Adipocyte (in vitro differentiated cells): ENCODE measurements at regions not wholly inside any gene's neighbourhood (a gene's known extent, or its start where the extent isn't known, plus 50 kb on each side); places are given as distances from the start of the nearest gene placed in this dataset.

Experiments
- DNase-seq: peaks from one replicate; pipeline ENCODE4 v3.0.0-alpha.2; 2015; ENCODE audit warnings: low read depth
- H3K27me3 ChIP-seq: replicated peaks from 2 replicates; pipeline ENCODE4 v1.7.0; 2013; ENCODE audit warnings: mild to moderate bottlenecking, low read length, moderate library complexity; ENCODE audit not compliant: control insufficient read depth, insufficient read depth
- H3K36me3 ChIP-seq: 2 replicates; pipeline ENCODE4 v1.7.0; 2013; ENCODE audit warnings: low read length, mild to moderate bottlenecking, moderate library complexity; ENCODE audit not compliant: control insufficient read depth, insufficient read depth, severe bottlenecking
- H3K4me1 ChIP-seq: 2 replicates; pipeline ENCODE4 v1.7.0; 2013; ENCODE audit warnings: mild to moderate bottlenecking, low read length, moderate library complexity; ENCODE audit not compliant: control insufficient read depth, insufficient read depth
- H3K4me3 ChIP-seq: 2 replicates; pipeline ENCODE4 v1.7.0; 2013; ENCODE audit warnings: mild to moderate bottlenecking, low read length, moderate library complexity
- H3K9ac ChIP-seq: 2 replicates; pipeline ENCODE4 v1.7.0; 2013; ENCODE audit warnings: mild to moderate bottlenecking, low read length, moderate library complexity
- H3K9me3 ChIP-seq: 2 replicates; pipeline ENCODE4 v1.7.0; 2013; ENCODE audit warnings: mild to moderate bottlenecking, low read length, moderate library complexity; ENCODE audit not compliant: control insufficient read depth

GRCh38 chr19:31699421-31699820 lies 350.2 kb upstream of the TSHZ3 start:
- Histone ChIP-seq H3K4me1 (no peaks in the 10 kb centered on the region), H3K9ac (no peak overlapping the region), H3K4me3 (no peak overlapping the region), H3K9me3 (peaks cover 9% of the 10 kb centered on the region), H3K36me3 (no peaks in the 10 kb centered on the region), H3K27me3 (peaks cover 6% of the 10 kb centered on the region)
- no peak for DNase-seq

- no peaks in the 10 kb centered on the region for H3K36me3 ChIP-seq
- DNase-seq, result no peak
- H3K27me3 ChIP-seq, result no peaks in the 10 kb centered on the region
- no peak overlapping the region for H3K9ac ChIP-seq
- no peaks in the 10 kb centered on the region for H3K4me1 ChIP-seq
- H3K4me3 ChIP-seq, result no peak overlapping the region
- H3K9me3 ChIP-seq, result peaks cover 9% of the 10 kb centered on the region
Observed at GRCh38 chr19:31701146-31701545, 351.9 kb upstream of the TSHZ3 start.

DNA sequence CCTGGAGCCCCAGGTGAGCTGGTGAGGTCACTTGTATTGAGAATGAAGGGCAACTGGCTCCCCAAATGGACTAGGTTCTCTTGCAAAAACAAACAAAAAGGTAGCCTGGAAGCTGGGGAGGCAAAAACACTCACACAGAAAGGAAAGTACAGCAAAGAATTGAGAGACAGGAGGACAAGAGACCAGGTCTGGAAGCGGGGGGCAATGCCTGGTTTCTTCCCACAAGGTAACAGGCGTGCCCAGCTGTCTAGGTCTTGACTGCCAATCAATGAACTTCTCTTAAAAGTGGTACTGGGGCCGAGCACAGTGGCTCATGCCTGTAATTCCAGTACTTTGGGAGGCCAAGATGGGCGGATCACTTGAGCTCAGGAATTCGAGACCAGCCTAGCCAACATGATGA lies 356.4 kb upstream of the TSHZ3 start:
- Histone ChIP-seq H3K9ac (no peak overlapping the region), H3K4me1 (no peaks in the 10 kb centered on the region), H3K36me3 (no peaks in the 10 kb centered on the region), H3K4me3 (no peak overlapping the region), H3K9me3 (peaks cover 9% of the 10 kb centered on the region), H3K27me3 (no peaks in the 10 kb centered on the region)
- no peak for DNase-seq

GRCh38 chr19:31706131-31706530 lies 356.9 kb upstream of the TSHZ3 start:
- Histone ChIP-seq H3K27me3 (no peaks in the 10 kb centered on the region), H3K9me3 (peaks cover 9% of the 10 kb centered on the region), H3K4me1 (no peaks in the 10 kb centered on the region), H3K36me3 (no peaks in the 10 kb centered on the region), H3K9ac (no peak overlapping the region), H3K4me3 (no peak overlapping the region)
- DNase-seq, result no peak

- Histone ChIP-seq H3K9ac (no peak overlapping the region), H3K4me1 (no peaks in the 10 kb centered on the region), H3K36me3 (no peaks in the 10 kb centered on the region), H3K9me3 (peaks cover 9% of the 10 kb centered on the region), H3K4me3 (no peak overlapping the region), H3K27me3 (no peaks in the 10 kb centered on the region)
- DNase-seq, result no peak
Observed at GRCh38 chr19:31706691-31707620, 357.7 kb upstream of the TSHZ3 start.

DNA sequence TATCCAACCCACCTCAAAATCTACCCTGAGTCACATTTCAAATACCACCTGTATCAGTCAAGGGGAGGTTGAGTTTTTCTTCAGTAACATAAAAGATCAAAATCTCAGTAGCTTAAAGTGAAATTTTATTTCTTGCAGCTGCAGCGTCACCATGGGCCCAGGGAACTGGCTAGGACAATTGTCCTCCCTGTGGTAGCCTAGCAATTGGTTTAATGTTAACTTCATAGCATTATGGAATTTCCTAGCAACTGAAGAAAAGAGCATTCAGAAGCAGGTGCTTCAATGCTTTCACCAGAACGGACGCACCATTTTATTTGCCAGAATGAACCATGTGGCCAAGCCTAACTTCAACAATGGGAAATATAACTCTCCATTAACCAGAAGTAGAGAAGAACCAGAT lies 359.3 kb upstream of the TSHZ3 start:
- H3K36me3 ChIP-seq, result no peaks in the 10 kb centered on the region

GRCh38 chr19:31709476-31709875 lies 360.2 kb upstream of the TSHZ3 start:
- peaks cover 3% of the 10 kb centered on the region for H3K9me3 ChIP-seq
- no peaks in the 10 kb centered on the region for H3K36me3 ChIP-seq
- no peak for DNase-seq
- H3K4me3 ChIP-seq, result no peak overlapping the region
- H3K27me3 ChIP-seq, result no peaks in the 10 kb centered on the region
- no peaks in the 10 kb centered on the region for H3K4me1 ChIP-seq
- no peak overlapping the region for H3K9ac ChIP-seq

More for the DNA sequence above, 359.3 kb upstream of the TSHZ3 start:
- no peak overlapping the region for H3K9ac ChIP-seq
- H3K4me3 ChIP-seq, result no peak overlapping the region
- H3K27me3 ChIP-seq, result no peaks in the 10 kb centered on the region
- H3K4me1 ChIP-seq, result no peaks in the 10 kb centered on the region
- no peak for DNase-seq
- H3K9me3 ChIP-seq, result peaks cover 2% of the 10 kb centered on the region

- Histone ChIP-seq H3K36me3 (no peaks in the 10 kb centered on the region), H3K27me3 (peaks cover 6% of the 10 kb centered on the region), H3K4me1 (no peaks in the 10 kb centered on the region), H3K9me3 (peaks cover 3% of the 10 kb centered on the region), H3K9ac (no peak overlapping the region), H3K4me3 (no peak overlapping the region)
- no peak for DNase-seq
Observed at GRCh38 chr19:31715249-31715945, 366.2 kb upstream of the TSHZ3 start.

DNA sequence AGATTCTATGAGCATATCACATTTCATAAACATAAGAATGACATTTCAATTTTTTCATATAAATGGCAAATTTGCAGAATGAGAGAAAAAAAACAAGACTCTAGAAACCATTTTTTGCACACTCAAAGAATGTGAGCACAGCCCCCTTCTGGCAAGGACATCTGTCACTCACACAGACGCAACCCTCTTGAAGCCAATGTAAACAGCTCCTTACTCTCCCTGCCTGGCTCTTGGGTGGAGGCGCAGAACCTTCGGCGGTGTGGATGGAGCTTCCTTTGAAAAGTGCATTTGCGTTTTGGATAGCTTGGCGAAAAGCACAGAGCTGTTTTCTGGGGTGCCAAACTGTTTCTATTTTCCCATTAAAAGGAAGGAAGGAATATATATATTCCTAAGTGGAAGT lies 367.6 kb upstream of the TSHZ3 start:
- no peak for DNase-seq
- no peak overlapping the region for H3K4me3 ChIP-seq
- no peaks in the 10 kb centered on the region for H3K36me3 ChIP-seq
- H3K9ac ChIP-seq, result no peak overlapping the region
- no peaks in the 10 kb centered on the region for H3K4me1 ChIP-seq
- peaks cover 3% of the 10 kb centered on the region for H3K9me3 ChIP-seq
- peaks cover 6% of the 10 kb centered on the region for H3K27me3 ChIP-seq

GRCh38 chr19:31717269-31717923 lies 368.2 kb upstream of the TSHZ3 start:
- Histone ChIP-seq H3K9me3 (peaks cover 3% of the 10 kb centered on the region), H3K27me3 (peaks cover 6% of the 10 kb centered on the region), H3K4me1 (no peaks in the 10 kb centered on the region), H3K36me3 (no peaks in the 10 kb centered on the region), H3K9ac (no peak overlapping the region), H3K4me3 (no peak overlapping the region)
- DNase-seq, result no peak

- no peak overlapping the region for H3K4me3 ChIP-seq
- H3K27me3 ChIP-seq, result peaks cover 6% of the 10 kb centered on the region
- no peak overlapping the region for H3K9ac ChIP-seq
- H3K9me3 ChIP-seq, result peaks cover 3% of the 10 kb centered on the region
- DNase-seq, result no peak
- H3K4me1 ChIP-seq, result no peaks in the 10 kb centered on the region
- H3K36me3 ChIP-seq, result no peaks in the 10 kb centered on the region
Observed at GRCh38 chr19:31718032-31718431, 368.8 kb upstream of the TSHZ3 start.
